PC-3 (cell line): ENCODE measurements at regions not wholly inside any gene's neighbourhood (a gene's known extent, or its start where the extent isn't known, plus 50 kb on each side); places are given as distances from the start of the nearest gene placed in this dataset.

Experiments used
- ATAC-seq: fragments of 200-7000 bp; cut with Tn5 transposase; 2 replicates; pipeline ENCODE4 v1.9.1; 2020; ENCODE audit warnings: mild to moderate bottlenecking, moderate library complexity
- BruUV-seq: library from RNA; stranded (reverse); fragments of 400-500 nt; replicated peaks from 2 replicates; lab custom pipeline; 2021; lab: Mats Ljungman, UMichigan
- CTCF ChIA-PET: fragments of 300-600 bp; sonication (Branson Sonifier 250); formaldehyde crosslinking; loops from one replicate; lab custom pipeline; 2022; ENCODE audit warnings: antibody characterized with exemption; lab: Charles Lee
- POLR2A ChIA-PET: fragments of 300-600 bp; sonication (Branson Sonifier 250); formaldehyde crosslinking; loops from one replicate; lab custom pipeline; 2022; ENCODE audit warnings: antibody characterized with exemption; ENCODE audit not compliant: unreplicated experiment; lab: Charles Lee
- DNase-seq: peaks from one replicate; pipeline ENCODE4 v3.0.0-alpha.2; 2015
- H2AFZ ChIP-seq: fragments of 300-600 bp; sonication (generic); 2 replicates; pipeline ENCODE4 v1.6.0; 2016; ENCODE audit warnings: antibody characterized with exemption, low read length
- H3F3A ChIP-seq: fragments of 300-600 bp; sonication (generic); one replicate; pipeline ENCODE4 v1.6.0; 2017; ENCODE audit warnings: antibody characterized with exemption, low read length, control low read depth, mild to moderate bottlenecking; ENCODE audit not compliant: unreplicated experiment
- H3K27ac ChIP-seq: fragments of 300-600 bp; sonication (generic); 2 replicates; pipeline ENCODE4 v1.5.1; 2016; ENCODE audit warnings: mild to moderate bottlenecking, low read length
- H3K27me3 ChIP-seq: fragments of 300-600 bp; sonication (generic); 2 replicates; pipeline ENCODE4 v1.6.1; 2016; ENCODE audit warnings: low read length, mixed read lengths
- H3K36me3 ChIP-seq: fragments of 300-600 bp; sonication (generic); 2 replicates; pipeline ENCODE4 v1.6.1; 2016; ENCODE audit warnings: low read depth, mixed run types, low read length, mixed read lengths
- H3K4me1 ChIP-seq: fragments of 300-600 bp; sonication (generic); 2 replicates; pipeline ENCODE4 v1.5.1; 2016; ENCODE audit warnings: low read length; ENCODE audit not compliant: insufficient read depth
- H3K4me2 ChIP-seq: fragments of 300-600 bp; sonication (generic); 2 replicates; pipeline ENCODE4 v1.6.0; 2016; ENCODE audit warnings: low read length
- H3K4me3 ChIP-seq: fragments of 300-600 bp; sonication (generic); 2 replicates; pipeline ENCODE4 v1.5.1; 2016; ENCODE audit warnings: mild to moderate bottlenecking, low read length, mixed read lengths
- H3K79me2 ChIP-seq: fragments of 300-600 bp; sonication (generic); 2 replicates; pipeline ENCODE4 v1.6.1; 2017; ENCODE audit warnings: low read length, mixed read lengths
- H3K9ac ChIP-seq: fragments of 300-600 bp; sonication (generic); 2 replicates; pipeline ENCODE4 v1.6.0; 2016; ENCODE audit warnings: mild to moderate bottlenecking, low read length
- H3K9me2 ChIP-seq: fragments of 300-600 bp; sonication (generic); replicated peaks from 2 replicates; pipeline ENCODE4 v1.6.1; 2016; ENCODE audit warnings: mixed run types, low read length, mixed read lengths
- H3K9me3 ChIP-seq: fragments of 300-600 bp; sonication (generic); 2 replicates; pipeline ENCODE4 v1.6.1; 2016; ENCODE audit warnings: low read length, mixed read lengths
- H4K20me1 ChIP-seq: fragments of 300-600 bp; sonication (generic); 2 replicates; pipeline ENCODE4 v1.6.1; 2016; ENCODE audit warnings: low read length, mixed read lengths
- EZH2 ChIP-seq: fragments of 300-600 bp; sonication (generic); IDR thresholded peaks from one replicate; pipeline ENCODE4 v1.6.1; 2017; ENCODE audit warnings: antibody characterized with exemption, mild to moderate bottlenecking, low read length; ENCODE audit not compliant: unreplicated experiment
- EZH2phosphoT487 ChIP-seq: fragments of 300-600 bp; sonication (generic); IDR thresholded peaks from 2 replicates; pipeline ENCODE4 v1.6.1; 2018; ENCODE audit warnings: mild to moderate bottlenecking, antibody characterized with exemption, low read length, borderline replicate concordance
- intact Hi-C: fragments of 100-400 bp; cut with micrococcal nuclease; formaldehyde crosslinking; loops from 2 replicates; pipeline ENCODE4 v1.9.0; 2023
- TF ChIP-seq, protein P1 (sequence below): fragments of 300-600 bp; sonication (generic); conservative IDR thresholded peaks from 2 replicates; pipeline ENCODE4 v1.5.1; 2017; ENCODE audit warnings: antibody characterized with exemption, low read depth, mild to moderate bottlenecking, low read length

DNA sequence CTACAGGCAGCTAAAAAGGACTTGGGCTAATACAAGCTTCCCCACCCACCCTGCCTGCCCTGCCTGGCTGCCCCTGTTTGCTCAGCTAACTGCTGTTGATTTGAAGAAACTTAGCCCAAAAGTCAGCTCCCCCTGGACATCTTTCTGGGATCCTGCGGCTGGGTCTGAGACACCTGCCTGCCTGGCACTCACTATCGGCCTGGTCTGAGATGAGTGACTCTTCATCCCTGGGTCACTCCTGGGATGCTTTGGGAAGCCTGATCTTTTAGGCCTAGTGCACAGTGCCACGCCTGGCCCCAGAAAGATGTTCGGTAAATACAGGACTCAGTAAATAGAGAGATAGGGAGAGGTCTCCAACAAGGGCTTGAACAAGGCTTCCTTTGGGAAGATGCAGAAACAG is 211.3 kb upstream of the DIO3 start:
- BruUV-seq: no TSS peak
- Histone ChIP-seq H3K9ac (no peak overlapping the region), H3K36me3 (no peaks in the 10 kb centered on the region), H3F3A (no peaks in the 10 kb centered on the region), H3K27me3 (no peaks in the 10 kb centered on the region), H3K9me2 (no peaks in the 10 kb centered on the region), H4K20me1 (no peaks in the 10 kb centered on the region), H2AFZ (no peak overlapping the region), H3K4me1 (no peaks in the 10 kb centered on the region), H3K79me2 (no peaks in the 10 kb centered on the region), H3K4me2 (no peak overlapping the region), H3K27ac (no peak overlapping the region), H3K9me3 (0 out of 2 replicates have a peak, but pooled peaks cover 7% of the 10 kb centered on the region), H3K4me3 (no peak overlapping the region)
- TF ChIP-seq, protein P1, sequence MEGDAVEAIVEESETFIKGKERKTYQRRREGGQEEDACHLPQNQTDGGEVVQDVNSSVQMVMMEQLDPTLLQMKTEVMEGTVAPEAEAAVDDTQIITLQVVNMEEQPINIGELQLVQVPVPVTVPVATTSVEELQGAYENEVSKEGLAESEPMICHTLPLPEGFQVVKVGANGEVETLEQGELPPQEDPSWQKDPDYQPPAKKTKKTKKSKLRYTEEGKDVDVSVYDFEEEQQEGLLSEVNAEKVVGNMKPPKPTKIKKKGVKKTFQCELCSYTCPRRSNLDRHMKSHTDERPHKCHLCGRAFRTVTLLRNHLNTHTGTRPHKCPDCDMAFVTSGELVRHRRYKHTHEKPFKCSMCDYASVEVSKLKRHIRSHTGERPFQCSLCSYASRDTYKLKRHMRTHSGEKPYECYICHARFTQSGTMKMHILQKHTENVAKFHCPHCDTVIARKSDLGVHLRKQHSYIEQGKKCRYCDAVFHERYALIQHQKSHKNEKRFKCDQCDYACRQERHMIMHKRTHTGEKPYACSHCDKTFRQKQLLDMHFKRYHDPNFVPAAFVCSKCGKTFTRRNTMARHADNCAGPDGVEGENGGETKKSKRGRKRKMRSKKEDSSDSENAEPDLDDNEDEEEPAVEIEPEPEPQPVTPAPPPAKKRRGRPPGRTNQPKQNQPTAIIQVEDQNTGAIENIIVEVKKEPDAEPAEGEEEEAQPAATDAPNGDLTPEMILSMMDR: no peak
- TF ChIP-seq EZH2: no peak
- no peak for TF ChIP-seq EZH2phosphoT487
- DNase-seq: no peak
- intact Hi-C loops: no loop called here
- ChIA-PET POLR2A (no interaction called here), CTCF (no interaction called here)
- ATAC-seq: no peak

DNA sequence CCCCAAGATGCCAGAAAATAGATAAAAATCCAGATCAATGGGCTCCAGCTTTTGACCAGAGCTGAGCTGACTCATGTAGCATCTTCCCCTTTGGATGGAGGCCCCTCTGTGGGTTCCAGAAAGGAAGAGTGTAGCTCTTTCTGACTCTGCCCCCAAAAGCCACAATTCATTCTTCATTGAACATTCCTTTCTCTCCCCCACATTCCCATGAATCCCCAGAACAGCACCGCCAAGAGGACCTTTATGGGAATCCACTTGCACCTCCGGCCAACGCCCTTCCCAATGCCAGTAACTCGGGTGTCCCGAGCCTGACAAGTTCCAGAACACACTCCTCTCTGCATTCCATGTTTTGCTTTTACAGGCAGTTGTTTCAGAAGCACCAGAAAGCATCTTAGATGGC is 210.6 kb upstream of the DIO3 start:
- Histone ChIP-seq H3K9me3 (0 out of 2 replicates have a peak, but pooled peaks cover 7% of the 10 kb centered on the region), H3K27me3 (no peaks in the 10 kb centered on the region), H3K27ac (no peak overlapping the region), H3K79me2 (no peaks in the 10 kb centered on the region), H3K9me2 (no peaks in the 10 kb centered on the region), H3K4me1 (no peaks in the 10 kb centered on the region), H3K36me3 (no peaks in the 10 kb centered on the region), H3K9ac (no peak overlapping the region), H3K4me3 (no peak overlapping the region), H4K20me1 (no peaks in the 10 kb centered on the region), H2AFZ (no peak overlapping the region), H3F3A (no peaks in the 10 kb centered on the region), H3K4me2 (no peak overlapping the region)
- DNase-seq (no peak), ATAC-seq (no peak)
- no TSS peak for BruUV-seq
- CTCF ChIA-PET: no interaction called here
- intact Hi-C loops: no loop called here
- TF ChIP-seq, protein P1: no peak
- TF ChIP-seq EZH2: no peak
- POLR2A ChIA-PET: no interaction called here

DNA sequence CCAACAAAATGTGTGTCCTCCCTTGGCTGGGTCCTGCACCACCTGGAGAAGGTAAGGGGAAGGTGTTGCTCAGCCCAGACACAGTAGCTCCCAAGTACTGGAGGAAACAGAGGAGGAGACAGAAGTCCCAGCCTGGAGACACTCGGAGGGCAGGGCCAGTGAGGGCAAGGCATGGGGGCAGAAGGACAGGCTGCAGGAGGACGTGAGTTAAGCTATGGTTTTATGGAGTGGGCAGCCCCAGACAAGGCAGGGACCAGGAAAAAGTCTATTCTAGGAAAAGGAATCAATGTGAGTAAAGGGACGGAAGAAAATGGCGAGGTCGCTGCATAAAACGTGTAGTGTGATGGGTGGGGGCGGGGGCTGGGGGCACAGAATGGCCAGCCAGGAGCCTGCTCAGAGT is 210.1 kb upstream of the DIO3 start:
- BruUV-seq: no TSS peak
- no peak overlapping the region for H2AFZ ChIP-seq
- H3K9me3 ChIP-seq: 0 out of 2 replicates have a peak, but pooled peaks cover 7% of the 10 kb centered on the region
- ChIA-PET POLR2A (no interaction called here), CTCF (no interaction called here)
- intact Hi-C loops: no loop called here
- no peaks in the 10 kb centered on the region for H3K9me2 ChIP-seq
- ATAC-seq (no peak), DNase-seq (no peak)
- H3K4me3 ChIP-seq: no peak overlapping the region
- no peaks in the 10 kb centered on the region for H3K4me1 ChIP-seq
- no peaks in the 10 kb centered on the region for H3K79me2 ChIP-seq
- no peaks in the 10 kb centered on the region for H3F3A ChIP-seq
- H4K20me1 ChIP-seq: no peaks in the 10 kb centered on the region
- H3K9ac ChIP-seq: no peak overlapping the region
- TF ChIP-seq EZH2phosphoT487 (no peak), EZH2 (no peak)
- TF ChIP-seq, protein P1: no peak
- H3K27ac ChIP-seq: no peak overlapping the region
- H3K27me3 ChIP-seq: no peaks in the 10 kb centered on the region
- H3K4me2 ChIP-seq: no peak overlapping the region
- H3K36me3 ChIP-seq: no peaks in the 10 kb centered on the region
